ENCODE measurements at regions not wholly inside any gene's neighbourhood (a gene's known extent, or its start where the extent isn't known, plus 50 kb on each side); places are given as distances from the start of the nearest gene placed in this dataset.

- TF ChIP-seq CTCF (IDR thresholded peaks at IDR 0.05): no peak
- no peak for TF ChIP-seq POLR2A (IDR thresholded peaks at IDR 0.05)
These were observed 84.6 kb downstream of the HS1BP3 start for GRCh38 chr2:20566331-20566730.
